LNCAP (cell line): ENCODE measurements at regions not wholly inside any gene's neighbourhood (a gene's known extent, or its start where the extent isn't known, plus 50 kb on each side); places are given as distances from the start of the nearest gene placed in this dataset.

Experiments used
- CTCF ChIP-seq: fragments of 450-650 bp; IDR thresholded peaks from 2 replicates; pipeline ENCODE4 v1.5.1; 2017; ENCODE audit warnings: mild to moderate bottlenecking

DNA sequence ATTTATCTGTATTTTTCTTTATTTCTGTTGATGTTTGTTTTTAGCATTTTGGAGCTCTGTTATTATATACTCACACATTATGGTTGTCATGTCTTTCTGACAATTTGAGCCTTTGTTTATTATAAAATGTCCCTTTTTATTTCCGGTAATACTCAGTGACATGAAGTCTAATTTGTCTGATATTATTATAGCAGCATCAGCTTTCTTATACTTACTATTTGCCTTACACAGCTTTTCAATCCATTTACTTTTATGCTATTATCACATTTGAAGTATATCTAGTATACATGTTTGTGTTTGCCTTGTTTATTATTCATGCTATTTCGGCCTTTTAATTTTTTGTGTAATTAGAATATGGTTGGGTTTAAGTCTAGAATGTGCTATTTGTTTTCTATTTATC, 430.6 kb upstream of the FANCL start:
- no peak for TF ChIP-seq CTCF

- TF ChIP-seq CTCF = no peak
Measured at GRCh38 chr2:58669998-58670397, 428.9 kb upstream of the FANCL start.

DNA sequence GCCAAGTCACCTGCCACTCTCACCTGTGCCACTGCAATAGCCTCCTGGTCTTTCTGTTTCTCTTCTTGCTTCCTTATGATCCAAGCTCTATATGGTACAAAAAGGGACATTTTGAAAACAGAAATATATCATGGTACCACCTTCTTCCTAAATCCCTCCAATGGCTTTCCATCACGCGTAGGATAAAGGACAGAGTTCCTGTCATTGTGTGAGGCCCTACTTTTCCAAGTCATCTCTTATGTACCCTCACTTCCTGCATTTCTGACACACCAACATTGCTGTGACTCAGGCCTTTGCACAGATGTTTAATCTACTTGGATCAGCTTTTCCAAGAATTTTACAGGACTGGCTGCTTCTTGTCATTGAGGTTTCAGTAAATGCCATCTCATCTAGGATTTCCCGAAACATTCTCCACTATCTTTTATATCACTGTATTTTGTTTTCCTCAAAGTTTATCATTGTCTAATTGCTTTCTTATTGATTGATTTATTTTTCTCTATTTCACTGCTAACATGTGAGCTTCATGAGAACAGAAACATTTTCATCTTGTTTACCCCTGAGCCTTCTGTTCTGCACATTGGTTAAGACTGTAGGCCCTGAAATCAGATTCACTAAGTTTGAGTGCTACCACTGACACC, 426.1 kb upstream of the FANCL start:
- no peak for TF ChIP-seq CTCF

DNA sequence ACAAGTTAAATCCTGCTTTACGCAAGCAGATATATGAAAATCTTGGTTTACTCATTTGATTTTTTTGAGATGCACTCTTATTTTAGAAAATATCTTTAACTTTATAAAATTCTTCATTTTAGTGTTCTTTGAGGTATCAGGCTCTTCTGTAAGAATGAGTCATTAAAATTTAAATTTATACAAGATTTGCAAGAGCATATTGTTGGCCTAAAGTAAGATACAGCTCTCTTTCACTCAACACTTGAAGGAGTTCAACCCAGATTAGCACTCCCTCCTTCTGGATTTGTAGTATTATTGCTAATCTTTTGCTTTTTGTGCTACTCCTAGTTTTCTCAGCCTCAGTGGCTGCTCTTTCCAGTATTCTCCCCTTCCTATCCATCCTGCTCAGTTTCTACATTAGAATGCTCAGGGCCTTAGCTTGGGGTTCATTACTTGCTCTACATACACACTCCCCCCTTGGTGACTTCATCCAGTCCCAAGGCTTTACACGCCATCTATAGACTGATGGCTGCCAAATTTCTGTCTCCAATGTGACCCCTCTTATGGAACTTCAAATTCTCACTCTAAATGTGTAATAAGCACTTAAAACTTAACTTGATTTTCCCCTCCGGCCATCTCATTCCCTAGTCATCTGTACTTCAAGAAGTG, 425.3 kb upstream of the FANCL start:
- TF ChIP-seq CTCF = no peak

DNA sequence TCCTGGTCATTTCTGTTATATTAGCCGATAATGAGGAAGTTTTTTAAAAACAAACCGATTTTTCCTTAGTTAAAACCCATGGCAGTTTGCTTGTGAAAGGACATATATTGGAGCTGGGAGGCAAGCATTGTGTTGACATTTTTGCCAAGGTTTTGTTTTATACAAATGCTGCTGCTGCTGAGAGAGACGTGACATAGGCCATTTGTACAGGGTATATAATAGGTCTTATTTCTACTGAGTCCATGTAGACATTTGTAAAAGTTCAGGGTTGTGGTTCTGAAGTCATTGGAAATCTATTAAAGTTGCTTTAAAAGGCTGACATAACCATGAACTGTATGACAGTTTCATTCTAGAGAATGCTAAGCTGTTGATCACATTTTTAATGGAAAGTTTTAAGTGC, 424.0 kb upstream of the FANCL start:
- no peak for TF ChIP-seq CTCF

GRCh38 chr2:58664523-58665151, 423.5 kb upstream of the FANCL start:
- TF ChIP-seq CTCF = no peak

- TF ChIP-seq CTCF = no peak
Measured at GRCh38 chr2:58660046-58660445, 418.9 kb upstream of the FANCL start.
